ENCODE measurements at regions not wholly inside any gene's neighbourhood (a gene's known extent, or its start where the extent isn't known, plus 50 kb on each side); places are given as distances from the start of the nearest gene placed in this dataset.

DNA sequence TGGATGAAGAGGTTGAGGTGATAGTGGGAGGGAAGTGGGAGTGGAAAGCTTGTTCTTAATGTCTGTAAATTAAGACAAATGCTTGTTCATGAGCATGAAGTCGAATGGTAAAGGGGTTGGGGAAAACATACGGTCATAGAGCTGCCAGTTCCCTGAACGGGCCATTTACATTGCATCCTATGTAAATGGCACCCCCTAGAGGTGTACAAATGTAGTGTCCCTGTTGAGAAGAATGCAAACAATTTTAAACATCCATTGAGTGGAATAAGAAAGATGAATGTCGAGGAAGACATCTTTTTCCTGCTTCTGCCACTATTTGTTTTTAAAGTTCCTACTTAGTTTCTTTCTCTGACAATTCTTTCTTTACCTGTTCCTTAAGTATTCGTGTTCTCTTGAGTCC lies 155.7 kb downstream of the RDH14 start:
- TF ChIP-seq, protein P1, sequence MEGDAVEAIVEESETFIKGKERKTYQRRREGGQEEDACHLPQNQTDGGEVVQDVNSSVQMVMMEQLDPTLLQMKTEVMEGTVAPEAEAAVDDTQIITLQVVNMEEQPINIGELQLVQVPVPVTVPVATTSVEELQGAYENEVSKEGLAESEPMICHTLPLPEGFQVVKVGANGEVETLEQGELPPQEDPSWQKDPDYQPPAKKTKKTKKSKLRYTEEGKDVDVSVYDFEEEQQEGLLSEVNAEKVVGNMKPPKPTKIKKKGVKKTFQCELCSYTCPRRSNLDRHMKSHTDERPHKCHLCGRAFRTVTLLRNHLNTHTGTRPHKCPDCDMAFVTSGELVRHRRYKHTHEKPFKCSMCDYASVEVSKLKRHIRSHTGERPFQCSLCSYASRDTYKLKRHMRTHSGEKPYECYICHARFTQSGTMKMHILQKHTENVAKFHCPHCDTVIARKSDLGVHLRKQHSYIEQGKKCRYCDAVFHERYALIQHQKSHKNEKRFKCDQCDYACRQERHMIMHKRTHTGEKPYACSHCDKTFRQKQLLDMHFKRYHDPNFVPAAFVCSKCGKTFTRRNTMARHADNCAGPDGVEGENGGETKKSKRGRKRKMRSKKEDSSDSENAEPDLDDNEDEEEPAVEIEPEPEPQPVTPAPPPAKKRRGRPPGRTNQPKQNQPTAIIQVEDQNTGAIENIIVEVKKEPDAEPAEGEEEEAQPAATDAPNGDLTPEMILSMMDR (IDR thresholded peaks at IDR 0.05 in 8 of 11, conservative IDR thresholded peaks at IDR 0.05 in 3 of 11): no peak
- TF ChIP-seq POLR2A (IDR thresholded peaks at IDR 0.05): no peak
- no peak for TF ChIP-seq POLR2AphosphoS5 (IDR thresholded peaks at IDR 0.05)

All from spleen (tissue), 7 donors.